ENCODE measurements at regions not wholly inside any gene's neighbourhood (a gene's known extent, or its start where the extent isn't known, plus 50 kb on each side); places are given as distances from the start of the nearest gene placed in this dataset.
A peak's percentile ranks its signal among the peaks of the same experiment; 100 is the strongest.

DNA sequence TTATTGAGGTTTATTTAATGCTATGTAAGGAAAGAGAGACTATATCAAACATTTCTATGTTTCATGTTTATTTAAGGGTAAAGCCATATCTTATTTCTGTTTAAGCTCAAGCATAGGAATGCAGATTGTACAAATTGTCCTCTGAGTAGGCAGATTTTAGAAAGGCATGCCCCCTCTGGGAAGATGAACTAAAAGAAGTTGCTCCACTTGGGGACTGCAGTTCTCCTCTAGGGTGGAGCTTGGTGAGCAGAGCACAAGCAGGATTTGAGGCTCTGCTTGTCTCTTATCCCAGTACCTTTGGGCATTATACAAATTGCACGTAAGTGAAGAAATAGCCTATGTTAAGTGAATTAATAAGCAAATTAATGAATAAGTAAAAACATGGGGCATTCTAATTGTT is 96.2 kb upstream of the PDE3A start:
- H3K4me1 ChIP-seq = peaks cover 0 to 64% (median 32%) of the 10 kb centered on the region in 4 donors
- intact Hi-C loops (cut with DNase I) = loop anchor here (5.0 to 10.0 kb wide), 4 partner anchors 60 to 323 kb away; partner anchors contain the start of gene PDE3A
- H3K27ac ChIP-seq = peak overlapping the region; percentile 59 to 74 (median 67)

DNA sequence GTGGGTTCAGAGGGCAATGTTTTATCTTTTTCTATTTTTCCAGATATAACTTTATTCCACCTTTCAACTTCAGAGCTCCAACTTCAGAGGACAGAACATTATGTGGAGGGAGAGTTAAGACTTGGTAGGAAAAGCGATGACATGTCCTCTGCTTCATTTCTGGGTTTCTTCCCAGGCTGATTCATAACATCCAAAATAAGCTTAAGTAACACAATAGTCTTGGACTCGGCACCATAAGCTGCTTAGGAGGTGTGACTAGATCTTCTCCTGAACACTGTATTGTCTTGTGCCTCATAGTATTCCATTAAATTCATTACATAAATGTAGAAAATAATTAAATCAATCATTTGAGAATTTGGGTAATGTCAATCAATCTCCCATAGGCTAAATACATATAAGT is 95.5 kb upstream of the PDE3A start:
- Histone ChIP-seq H3K36me3 (no peaks in the 10 kb centered on the region), H3K4me1 (peaks cover 0 to 64% (median 32%) of the 10 kb centered on the region in 4 donors), H3K27ac (peak overlapping the region; percentile 59 to 74 (median 67)), H3K4me3 (no peak overlapping the region), H3K9me3 (no peaks in the 10 kb centered on the region), H3K27me3 (no peaks in the 10 kb centered on the region)
- TF ChIP-seq POLR2A (IDR thresholded peaks at IDR 0.05) = no peak
- TF ChIP-seq, protein P1, sequence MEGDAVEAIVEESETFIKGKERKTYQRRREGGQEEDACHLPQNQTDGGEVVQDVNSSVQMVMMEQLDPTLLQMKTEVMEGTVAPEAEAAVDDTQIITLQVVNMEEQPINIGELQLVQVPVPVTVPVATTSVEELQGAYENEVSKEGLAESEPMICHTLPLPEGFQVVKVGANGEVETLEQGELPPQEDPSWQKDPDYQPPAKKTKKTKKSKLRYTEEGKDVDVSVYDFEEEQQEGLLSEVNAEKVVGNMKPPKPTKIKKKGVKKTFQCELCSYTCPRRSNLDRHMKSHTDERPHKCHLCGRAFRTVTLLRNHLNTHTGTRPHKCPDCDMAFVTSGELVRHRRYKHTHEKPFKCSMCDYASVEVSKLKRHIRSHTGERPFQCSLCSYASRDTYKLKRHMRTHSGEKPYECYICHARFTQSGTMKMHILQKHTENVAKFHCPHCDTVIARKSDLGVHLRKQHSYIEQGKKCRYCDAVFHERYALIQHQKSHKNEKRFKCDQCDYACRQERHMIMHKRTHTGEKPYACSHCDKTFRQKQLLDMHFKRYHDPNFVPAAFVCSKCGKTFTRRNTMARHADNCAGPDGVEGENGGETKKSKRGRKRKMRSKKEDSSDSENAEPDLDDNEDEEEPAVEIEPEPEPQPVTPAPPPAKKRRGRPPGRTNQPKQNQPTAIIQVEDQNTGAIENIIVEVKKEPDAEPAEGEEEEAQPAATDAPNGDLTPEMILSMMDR (IDR thresholded peaks at IDR 0.05) = no peak
- peak in 3 of 4 donors; percentile 14 to 41 (median 35) for TF ChIP-seq POLR2AphosphoS5 (IDR thresholded peaks at IDR 0.05)
- no peak for TF ChIP-seq EP300 (IDR thresholded peaks at IDR 0.05)
- 84 to 90% methylated on average over 2 of the region's 2 CpGs for WGBS, 2 donors
- intact Hi-C loops (cut with DNase I) = loop anchor here (5.0 to 10.0 kb wide), 4 partner anchors 60 to 322 kb away; partner anchors contain the start of gene PDE3A
- no peak for DNase-seq

More for the DNA sequence above, 96.2 kb upstream of the PDE3A start:
- Histone ChIP-seq H3K4me3 (no peak overlapping the region), H3K9me3 (no peaks in the 10 kb centered on the region), H3K27me3 (no peaks in the 10 kb centered on the region), H3K36me3 (no peaks in the 10 kb centered on the region)
- WGBS, 2 donors = 92 to 96% methylated on average over 1 of the region's 1 CpG
- TF ChIP-seq POLR2AphosphoS5 (IDR thresholded peaks at IDR 0.05) = peak in 1 of 4 donors; percentile 12
- TF ChIP-seq, protein P1 (IDR thresholded peaks at IDR 0.05) = no peak
- DNase-seq = no peak

DNA sequence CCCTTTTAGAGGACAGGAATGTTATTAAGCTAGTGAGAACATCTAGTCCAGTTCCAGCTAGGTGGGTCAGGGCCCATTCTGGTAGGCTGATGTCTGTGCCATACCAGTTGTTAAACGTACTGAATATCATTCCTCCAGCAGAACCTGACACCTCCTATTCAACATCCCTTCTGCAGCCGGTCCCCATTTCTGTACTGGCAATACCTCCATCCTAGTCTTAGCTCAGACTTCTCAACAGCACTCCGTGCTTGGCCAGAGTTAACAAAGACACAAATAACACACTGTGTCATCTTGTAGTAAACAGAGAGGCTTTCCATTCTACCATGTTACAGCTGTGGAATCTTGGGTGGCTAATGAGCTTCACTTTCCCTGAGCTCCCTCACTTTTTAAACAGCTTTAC is 94.3 kb upstream of the PDE3A start:
- TF ChIP-seq POLR2A (IDR thresholded peaks at IDR 0.05) (no peak), POLR2AphosphoS5 (IDR thresholded peaks at IDR 0.05) (peak in 1 of 4 donors; percentile 56)
- Histone ChIP-seq H3K27me3 (no peaks in the 10 kb centered on the region), H3K4me3 (no peak overlapping the region), H3K4me1 (peaks cover 0 to 61% (median 29%) of the 10 kb centered on the region in 4 donors), H3K27ac (peak overlapping the region; percentile 22 to 74 (median 67)), H3K9me3 (no peaks in the 10 kb centered on the region), H3K36me3 (no peaks in the 10 kb centered on the region)
- no peak for DNase-seq
- 74 to 82% methylated on average over 3 of the region's 3 CpGs for WGBS, 2 donors
- intact Hi-C loops (cut with DNase I) = loop anchor here (5.0 to 10.0 kb wide), 4 partner anchors 62 to 321 kb away; partner anchors contain the start of gene PDE3A

DNA sequence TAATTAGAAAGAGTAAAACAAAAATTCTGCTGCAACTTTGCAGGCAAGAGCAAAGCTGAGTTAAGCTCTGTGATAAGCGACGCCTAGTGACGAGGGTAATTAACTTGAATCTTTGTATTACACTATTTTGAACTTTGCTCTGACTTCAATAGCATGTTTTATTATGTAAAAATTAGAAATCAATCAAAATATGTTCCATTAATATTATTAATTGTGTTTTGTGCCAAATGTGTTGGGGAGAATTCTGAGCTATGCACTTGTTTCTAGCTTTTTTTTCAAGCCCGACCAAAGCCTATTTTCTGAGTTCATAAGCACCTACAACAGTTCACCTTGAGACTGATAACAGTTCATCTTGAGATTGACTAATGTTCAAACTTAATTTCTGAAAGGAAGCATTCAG is 90.1 kb upstream of the PDE3A start:
- H3K36me3 ChIP-seq = no peaks in the 10 kb centered on the region
- H3K4me1 ChIP-seq = peaks cover 0 to 18% (median 6%) of the 10 kb centered on the region in 4 donors
- no peaks in the 10 kb centered on the region for H3K27me3 ChIP-seq
- WGBS, 2 donors = 60 to 83% methylated on average over 4 of the region's 4 CpGs
- no peak for DNase-seq
- no peaks in the 10 kb centered on the region for H3K9me3 ChIP-seq
- H3K4me3 ChIP-seq = no peak overlapping the region
- H3K27ac ChIP-seq = no peak overlapping the region
- intact Hi-C loops (cut with DNase I) = loop anchor here (10.0 kb wide), 1 partner anchor 317 kb away; no protein-coding TSS in a partner anchor
- TF ChIP-seq EP300 (IDR thresholded peaks at IDR 0.05) (no peak), POLR2AphosphoS5 (IDR thresholded peaks at IDR 0.05) (no peak), POLR2A (IDR thresholded peaks at IDR 0.05) (no peak)
- TF ChIP-seq, protein P1 (IDR thresholded peaks at IDR 0.05) = no peak

DNA sequence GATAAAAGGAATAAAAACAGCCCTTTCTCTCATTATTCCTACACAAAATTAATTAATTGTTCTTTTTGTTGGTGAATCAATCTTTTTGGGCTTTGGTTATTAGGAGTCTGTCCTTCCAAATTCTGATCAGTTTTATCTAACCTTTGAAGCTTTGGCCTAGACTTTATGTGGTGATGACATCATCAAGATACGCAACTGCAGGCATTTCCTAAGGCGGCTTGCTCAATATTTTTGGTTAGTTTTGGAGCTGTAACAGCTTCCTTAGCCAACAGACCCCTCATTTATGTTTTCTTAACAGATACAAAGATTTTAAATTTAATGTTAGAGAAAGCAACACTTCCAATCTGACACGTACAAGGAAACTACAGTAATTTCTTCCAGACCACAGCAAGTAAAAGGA is 87.8 kb upstream of the PDE3A start:
- no peaks in the 10 kb centered on the region for H3K27me3 ChIP-seq
- no peak overlapping the region for H3K27ac ChIP-seq
- no peak for TF ChIP-seq POLR2A (IDR thresholded peaks at IDR 0.05)
- TF ChIP-seq, protein P1 (IDR thresholded peaks at IDR 0.05) = no peak
- no peak for TF ChIP-seq POLR2AphosphoS5 (IDR thresholded peaks at IDR 0.05)
- no peak for TF ChIP-seq EP300 (IDR thresholded peaks at IDR 0.05)
- no peaks in the 10 kb centered on the region for H3K4me1 ChIP-seq
- no peaks in the 10 kb centered on the region for H3K9me3 ChIP-seq
- H3K36me3 ChIP-seq = no peaks in the 10 kb centered on the region
- no peak overlapping the region for H3K4me3 ChIP-seq
- intact Hi-C loops (cut with DNase I) = no loop called here
- 73 to 93% methylated on average over 3 of the region's 3 CpGs for WGBS, 2 donors
- DNase-seq = no peak

All from sigmoid colon (tissue), 6 donors.